ENCODE measurements at regions not wholly inside any gene's neighbourhood (a gene's known extent, or its start where the extent isn't known, plus 50 kb on each side); places are given as distances from the start of the nearest gene placed in this dataset.
A peak's percentile ranks its signal among the peaks of the same experiment; 100 is the strongest.

GRCh38 chr10:33112831-33113455 lies 154.9 kb upstream of the ITGB1 start:
- Histone ChIP-seq H3K9me3 (ENCODE audit: control insufficient read depth, insufficient read depth, low read length) (no peaks in the 10 kb centered on the region), H3K4ac (ENCODE audit: low read depth, low read length) (peak overlapping the region; percentile 79; the same call in 1 of the 2 replicates), H2BK120ac (ENCODE audit: low read depth, low read length) (peak overlapping the region; percentile 96), H2BK5ac (ENCODE audit: low read depth, low read length, poor library complexity, severe bottlenecking) (peak overlapping the region; percentile 97), H3K4me3 (ENCODE audit: insufficient read depth, low read depth, low read length) (no peak overlapping the region), H4K91ac (ENCODE audit: insufficient read depth, low read depth, low read length) (peak overlapping the region; percentile 95), H3K4me2 (ENCODE audit: low read depth, low read length) (peak overlapping the region; percentile 48; the same call in 1 of the 2 replicates), H2AK5ac (ENCODE audit: low read depth, low read length) (peak overlapping the region; percentile 93), H4K20me1 (ENCODE audit: insufficient read depth, low read length) (no peaks in the 10 kb centered on the region), H4K5ac (ENCODE audit: low read depth, low read length) (peak overlapping the region; percentile 94), H2BK20ac (ENCODE audit: low read depth, low read length) (peak overlapping the region; percentile 97), H3K23ac (ENCODE audit: low read depth, low read length) (peak overlapping the region; percentile 87; the same call in 1 of the 2 replicates), H3K36me3 (ENCODE audit: control insufficient read depth, insufficient read depth, low read length) (no peaks in the 10 kb centered on the region), H3K79me1 (ENCODE audit: low read depth in 1 of 2, low read length in 2 of 2) (no peaks in the 10 kb centered on the region; a peak in 1 of 4 replicates), H3K18ac (ENCODE audit: low read depth, low read length) (peak overlapping the region; percentile 99), H3K14ac (replicated peaks; ENCODE audit: low read depth, low read length) (peak overlapping the region; percentile 90), H2AK9ac (replicated peaks; ENCODE audit: low read depth, low read length, poor library complexity) (no peak overlapping the region), H3K27me3 (ENCODE audit: control insufficient read depth, insufficient read depth, low read length) (no peaks in the 10 kb centered on the region), H3K27ac (ENCODE audit: insufficient read depth, low read length) (peak overlapping the region; percentile 76), H2BK15ac (ENCODE audit: low read depth, low read length) (peak overlapping the region; percentile 75; the same call in 2 of the 3 replicates), H2AFZ (replicated peaks; ENCODE audit: low read length, poor library complexity) (no peak overlapping the region), H3K9ac (ENCODE audit: low read depth, low read length) (peak overlapping the region; percentile 22; the same call in 1 of the 2 replicates), H3K4me1 (ENCODE audit: control insufficient read depth, insufficient read depth, low read length) (peaks cover 18% of the 10 kb centered on the region), H4K8ac (ENCODE audit: low read depth in 2 of 2, low read length in 2 of 2) (peak overlapping the region; percentile 63 to 87), H3K9me1 (ENCODE audit: insufficient read depth, low read length) (peaks cover 14% of the 10 kb centered on the region; the same call in 1 of the 2 replicates), H3K56ac (ENCODE audit: extremely low read depth, insufficient read depth, low read length) (peak overlapping the region; percentile 76)
- ChIA-PET CTCF (no interaction called here), POLR2A (ENCODE audit: unreplicated experiment) (no interaction called here)
- BruUV-seq (replicated peaks) = no TSS peak
- no peak for TF ChIP-seq MXI1 (IDR thresholded peaks at IDR 0.05; ENCODE audit: borderline replicate concordance, low read depth, low read length)
- no peak for TF ChIP-seq MAFK (IDR thresholded peaks at IDR 0.05; ENCODE audit: low read depth, low read length)
- no peak for TF ChIP-seq CHD1 (IDR thresholded peaks at IDR 0.05; ENCODE audit: low read depth, low read length)
- no peak for TF ChIP-seq BHLHE40 (IDR thresholded peaks at IDR 0.05; ENCODE audit: low read depth, low read length)
- TF ChIP-seq RCOR1 (IDR thresholded peaks at IDR 0.05; ENCODE audit: insufficient replicate concordance, low read length) = no peak
- no peak for TF ChIP-seq POLR2A (IDR thresholded peaks at IDR 0.05; ENCODE audit: low read depth, low read length)
- TF ChIP-seq CEBPB (IDR thresholded peaks at IDR 0.05; ENCODE audit: low read depth, low read length) = no peak
- no peak for TF ChIP-seq USF2 (IDR thresholded peaks at IDR 0.05; ENCODE audit: low read depth, low read length)
- no peak for TF ChIP-seq ELK1 (IDR thresholded peaks at IDR 0.05; ENCODE audit: borderline replicate concordance, low read depth, low read length)
- TF ChIP-seq RFX5 (IDR thresholded peaks at IDR 0.05; ENCODE audit: low read depth, low read length) = no peak
- no peak for TF ChIP-seq RAD21 (IDR thresholded peaks at IDR 0.05; ENCODE audit: low read length)
- TF ChIP-seq SMC3 (IDR thresholded peaks at IDR 0.05; ENCODE audit: low read depth, low read length) = no peak
- no peak for TF ChIP-seq FOS (IDR thresholded peaks at IDR 0.05; ENCODE audit: low read depth, low read length)
- TF ChIP-seq NFE2L2 (IDR thresholded peaks at IDR 0.05; ENCODE audit: low read depth, low read length) = no peak
- TF ChIP-seq MAZ (IDR thresholded peaks at IDR 0.05; ENCODE audit: borderline replicate concordance, low read depth, low read length) = no peak
- no peak for TF ChIP-seq CTCF (conservative IDR thresholded peaks at IDR 0.05; ENCODE audit: low read depth, low read length)
- DNase-seq = peak; percentile 82
- intact Hi-C loops (cut with micrococcal nuclease) (loop anchor here (10.0 kb wide), 1 partner anchor 98 kb away; no protein-coding TSS in a partner anchor), in situ Hi-C loops (cut with MboI; ENCODE audit: low sequenced_read_pairs) (no loop called here), dilution Hi-C loops (cut with HindIII; ENCODE audit: low sequenced_read_pairs, unreplicated experiment) (no loop called here)
- WGBS, 2 experiments (ENCODE audit: extremely low coverage in 2 of 2, insufficient read length in 1 of 2) = 0% methylated on average over 1 of the region's 2 CpGs; no CpG with 5 or more reads in 1 of the 2 experiments
- peak; percentile 68 for ATAC-seq (ENCODE audit: low read depth)
